GM12864 (cell line): ENCODE measurements at regions not wholly inside any gene's neighbourhood (a gene's known extent, or its start where the extent isn't known, plus 50 kb on each side); places are given as distances from the start of the nearest gene placed in this dataset.

Experiments
- DNase-seq: peaks from one replicate; pipeline ENCODE4 v3.0.0-alpha.2; 2011; ENCODE audit warnings: low read depth
- H3K4me3 ChIP-seq: 2 replicates; pipeline ENCODE4 v1.5.1; 2011; ENCODE audit warnings: mild to moderate bottlenecking, low read depth, low read length, control low read depth
- CTCF ChIP-seq: IDR thresholded peaks from 2 replicates; pipeline ENCODE4 v1.5.1; 2011; ENCODE audit warnings: low read depth, mild to moderate bottlenecking, moderate library complexity, low read length, control low read depth, inconsistent platforms; ENCODE audit errors: missing control alignments

GRCh38 chr2:234869164-234869563 lies 82.7 kb upstream of the SH3BP4 start:
- no peak for DNase-seq
- no peak for TF ChIP-seq CTCF
- no peak overlapping the region for H3K4me3 ChIP-seq

GRCh38 chr2:234867882-234868285 lies 83.9 kb upstream of the SH3BP4 start:
- no peak for TF ChIP-seq CTCF
- DNase-seq = no peak
- no peak overlapping the region for H3K4me3 ChIP-seq

- DNase-seq = no peak
- no peak overlapping the region for H3K4me3 ChIP-seq
- no peak for TF ChIP-seq CTCF
These were observed 86.2 kb upstream of the SH3BP4 start for GRCh38 chr2:234865586-234865985.

GRCh38 chr2:234865040-234865439 lies 86.8 kb upstream of the SH3BP4 start:
- no peak for TF ChIP-seq CTCF
- DNase-seq = no peak

GRCh38 chr2:234864506-234864905 lies 87.3 kb upstream of the SH3BP4 start:
- DNase-seq = no peak
- TF ChIP-seq CTCF = no peak
- H3K4me3 ChIP-seq = no peak overlapping the region

More at GRCh38 chr2:234865040-234865439, 86.8 kb upstream of the SH3BP4 start:
- H3K4me3 ChIP-seq = no peak overlapping the region

- DNase-seq = no peak
- no peak for TF ChIP-seq CTCF
- H3K4me3 ChIP-seq = no peak overlapping the region
These were observed 88.5 kb upstream of the SH3BP4 start for GRCh38 chr2:234863043-234863934.
